Mesothelial cell of epicardium (in vitro differentiated cells): ENCODE measurements at regions not wholly inside any gene's neighbourhood (a gene's known extent, or its start where the extent isn't known, plus 50 kb on each side); places are given as distances from the start of the nearest gene placed in this dataset.
A peak's percentile ranks its signal among the peaks of the same experiment; 100 is the strongest.
"Not testable (repeated sequence)": the region's sequence is repeated elsewhere in the genome, so short reads cannot be mapped to it uniquely, and the experiment has no call there.

Source experiments
- DNase-seq, 2 experiments: peaks; one replicate each; pipeline ENCODE4 v3.0.0; 2021; ENCODE audit warnings: low spot score in 2 of 2; ENCODE audit not compliant: unreplicated experiment in 2 of 2
- H3K27ac Mint-ChIP-seq: 2 replicates; pipeline ENCODE4 v1.8.0; 2021; ENCODE audit warnings: mixed read lengths
- H3K27me3 Mint-ChIP-seq: 2 replicates; pipeline ENCODE4 v1.8.0; 2021; ENCODE audit warnings: low read depth, mixed read lengths
- H3K36me3 Mint-ChIP-seq: 2 replicates; pipeline ENCODE4 v1.8.0; 2021; ENCODE audit warnings: mixed read lengths
- H3K4me1 Mint-ChIP-seq: 2 replicates; pipeline ENCODE4 v1.8.0; 2021; ENCODE audit warnings: mixed read lengths
- H3K4me3 Mint-ChIP-seq: 2 replicates; pipeline ENCODE4 v1.8.0; 2021; ENCODE audit warnings: mild to moderate bottlenecking, moderate library complexity, mixed read lengths
- H3K9me3 Mint-ChIP-seq: 2 replicates; pipeline ENCODE4 v1.8.0; 2021; ENCODE audit warnings: mixed read lengths
- CTCF ChIP-seq: fragments of 200-600 bp; sonication (generic); IDR thresholded peaks from one replicate; pipeline ENCODE4 v1.5.0; 2021; ENCODE audit warnings: antibody characterized with exemption; ENCODE audit not compliant: unreplicated experiment

- no peak overlapping the region for H3K27ac Mint-ChIP-seq
- no peaks in the 10 kb centered on the region for H3K36me3 Mint-ChIP-seq
- no peak for DNase-seq
- no peak for TF ChIP-seq CTCF
- H3K27me3 Mint-ChIP-seq = no peaks in the 10 kb centered on the region
- peaks cover 11% of the 10 kb centered on the region for H3K4me1 Mint-ChIP-seq
- no peak overlapping the region for H3K4me3 Mint-ChIP-seq
- H3K9me3 Mint-ChIP-seq = peaks cover 9% of the 10 kb centered on the region
These were observed 312.3 kb upstream of the PIK3C3 start for GRCh38 chr18:41642756-41643155.

GRCh38 chr18:41639218-41639617 lies 315.8 kb upstream of the PIK3C3 start:
- Mint-ChIP-seq H3K4me3 (no peak overlapping the region), H3K4me1 (no peaks in the 10 kb centered on the region), H3K27ac (no peak overlapping the region)

GRCh38 chr18:41631723-41632285 lies 323.2 kb upstream of the PIK3C3 start:
- not testable (repeated sequence) for H3K27me3 Mint-ChIP-seq, H3K36me3 Mint-ChIP-seq, DNase-seq, H3K9me3 Mint-ChIP-seq
- Mint-ChIP-seq H3K27ac (peak overlapping the region; percentile 81), H3K4me3 (peak overlapping the region; percentile 94), H3K4me1 (peaks cover 22% of the 10 kb centered on the region)

More at GRCh38 chr18:41639218-41639617, 315.8 kb upstream of the PIK3C3 start:
- no peak for TF ChIP-seq CTCF
- no peaks in the 10 kb centered on the region for H3K27me3 Mint-ChIP-seq
- no peaks in the 10 kb centered on the region for H3K9me3 Mint-ChIP-seq
- no peaks in the 10 kb centered on the region for H3K36me3 Mint-ChIP-seq
- no peak for DNase-seq

GRCh38 chr18:41630232-41630886 lies 324.7 kb upstream of the PIK3C3 start:
- peak overlapping the region; percentile 94 for H3K4me3 Mint-ChIP-seq
- no peak for TF ChIP-seq CTCF
- peak overlapping the region; percentile 15 for H3K27ac Mint-ChIP-seq
- no peak for DNase-seq
- peaks cover 2% of the 10 kb centered on the region for H3K36me3 Mint-ChIP-seq
- H3K27me3 Mint-ChIP-seq = no peaks in the 10 kb centered on the region
- peaks cover 8% of the 10 kb centered on the region for H3K9me3 Mint-ChIP-seq
- peaks cover 22% of the 10 kb centered on the region for H3K4me1 Mint-ChIP-seq

GRCh38 chr18:41624460-41624859 lies 330.6 kb upstream of the PIK3C3 start:
- Mint-ChIP-seq H3K36me3 (no peaks in the 10 kb centered on the region), H3K27ac (no peak overlapping the region), H3K4me1 (peaks cover 20% of the 10 kb centered on the region), H3K27me3 (peaks cover 3% of the 10 kb centered on the region), H3K9me3 (peaks cover 4% of the 10 kb centered on the region), H3K4me3 (no peak overlapping the region)
- no peak for DNase-seq
- no peak for TF ChIP-seq CTCF

- Mint-ChIP-seq H3K27ac (no peak overlapping the region), H3K4me1 (peaks cover 16% of the 10 kb centered on the region), H3K9me3 (no peaks in the 10 kb centered on the region), H3K4me3 (no peak overlapping the region), H3K36me3 (no peaks in the 10 kb centered on the region), H3K27me3 (peaks cover 6% of the 10 kb centered on the region)
- no peak for DNase-seq
- no peak for TF ChIP-seq CTCF
These were observed 333.9 kb upstream of the PIK3C3 start for GRCh38 chr18:41621177-41621576.
